NCI-H2171 treated with DMSO at 0.1 percent for 48 hours (cell line): ENCODE measurements at regions not wholly inside any gene's neighbourhood (a gene's known extent, or its start where the extent isn't known, plus 50 kb on each side); places are given as distances from the start of the nearest gene placed in this dataset.
A peak's percentile ranks its signal among the peaks of the same experiment; 100 is the strongest.
"Not testable (repeated sequence)": the region's sequence is repeated elsewhere in the genome, so short reads cannot be mapped to it uniquely, and the experiment has no call there.

Experiments
- DNase-seq: peaks from one replicate; lab custom pipeline; 2025; lab: John Stamatoyannopoulos, UW

DNA sequence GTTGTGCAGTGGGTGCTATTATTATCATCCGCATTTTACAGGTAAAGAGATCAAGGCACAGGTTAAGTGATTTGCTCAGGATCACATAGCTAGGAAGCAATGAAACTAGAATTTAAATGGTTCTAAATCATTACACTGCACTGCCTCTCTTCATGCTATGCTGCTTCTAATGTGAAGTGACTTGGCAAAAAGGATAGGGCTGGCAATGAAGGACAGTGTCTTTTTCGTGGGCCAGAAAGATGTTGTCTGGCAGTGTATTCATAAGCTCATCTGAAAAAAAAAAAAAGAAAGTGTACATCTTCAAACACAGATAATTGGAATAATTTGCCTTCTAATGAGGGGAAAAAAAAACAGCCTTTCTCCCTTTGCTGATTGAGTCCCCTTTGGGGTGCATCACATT is 132.2 kb upstream of the FUNDC1 start:
- no peak for DNase-seq

- no peak for DNase-seq
Observed at GRCh38 chrX:44669626-44670025, 127.0 kb upstream of the FUNDC1 start.

DNA sequence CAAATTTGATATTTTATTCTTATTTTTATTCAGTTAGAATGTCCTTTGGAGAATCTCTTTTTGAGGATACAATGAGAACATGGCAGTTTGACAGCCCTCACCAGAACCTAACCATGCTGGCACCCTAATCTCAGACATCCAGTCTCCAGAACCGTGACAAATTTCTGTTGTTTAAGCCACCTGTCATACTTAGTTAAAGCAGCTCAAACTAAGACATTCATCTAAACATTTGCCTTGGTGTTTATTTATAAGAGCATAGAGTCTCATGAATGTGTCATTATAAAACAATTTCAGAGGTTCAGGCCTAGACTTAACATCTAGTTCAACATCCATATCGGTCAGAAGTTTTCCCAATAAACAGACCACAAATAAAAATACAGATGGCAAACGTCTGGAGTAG is 125.1 kb upstream of the FUNDC1 start:
- no peak for DNase-seq

- DNase-seq = not testable (repeated sequence)
Observed at GRCh38 chrX:44657718-44658246, 115.1 kb upstream of the FUNDC1 start.

DNA sequence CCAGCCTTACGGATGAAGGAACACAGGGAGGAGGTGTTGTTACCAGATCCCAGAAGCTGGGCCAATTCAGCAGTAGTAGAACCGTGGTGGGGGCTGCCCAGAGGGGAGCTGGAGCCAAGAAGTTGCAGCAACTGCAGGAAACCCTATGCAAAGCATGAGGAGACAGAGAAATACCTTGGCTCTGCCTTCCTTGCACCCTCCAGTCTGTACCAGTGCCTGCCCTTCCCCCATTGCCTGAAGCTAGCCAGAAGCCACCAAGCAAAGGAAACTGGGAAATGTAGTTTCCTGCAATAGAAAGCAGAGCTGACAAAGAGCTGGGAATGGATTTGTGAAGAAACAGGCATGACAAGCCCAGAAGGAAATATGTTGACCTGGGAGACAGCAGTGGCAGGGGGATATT is 108.7 kb upstream of the FUNDC1 start:
- peak; percentile 33 for DNase-seq

DNA sequence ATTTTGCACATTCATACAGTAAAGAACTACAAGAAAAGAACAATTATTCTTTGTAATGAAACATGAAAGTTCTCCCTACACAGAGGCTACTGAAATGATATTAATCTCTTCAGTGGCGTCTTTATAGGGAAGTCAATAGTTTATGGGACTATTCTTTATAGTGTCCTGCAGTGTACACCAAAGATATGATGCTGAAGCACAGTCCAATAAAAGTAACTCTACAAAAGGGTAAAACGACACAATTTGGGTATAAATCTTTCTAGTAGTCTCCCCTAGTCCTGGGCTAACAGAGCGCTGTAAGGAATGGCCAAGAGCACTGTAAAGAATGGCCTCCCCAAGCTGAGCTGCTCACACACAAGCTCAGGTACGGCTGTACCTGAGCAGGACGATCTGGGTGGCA is 101.1 kb upstream of the FUNDC1 start:
- DNase-seq = no peak

DNA sequence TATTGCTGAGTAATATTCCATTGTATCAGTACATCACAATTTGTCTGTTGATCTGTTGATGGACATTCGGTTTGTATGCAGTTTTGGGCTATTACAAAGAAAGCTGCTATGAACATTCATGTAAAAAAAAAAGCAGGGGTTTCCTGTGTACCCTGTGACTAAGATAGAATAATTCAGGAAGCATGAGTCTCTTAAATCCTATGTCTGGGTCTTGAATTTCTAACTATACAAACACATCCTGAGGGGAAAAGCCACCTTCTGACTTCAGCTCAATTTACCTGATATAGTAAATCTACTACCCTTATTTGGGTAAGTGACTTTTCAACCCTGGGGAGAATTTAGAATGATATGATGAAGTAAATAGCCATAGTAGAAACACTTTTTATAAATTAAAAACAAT is 94.6 kb upstream of the FUNDC1 start:
- no peak for DNase-seq

GRCh38 chrX:44621078-44621477 is 78.4 kb upstream of the FUNDC1 start:
- no peak for DNase-seq

- DNase-seq = no peak
Observed at GRCh38 chrX:44619039-44619438, 76.4 kb upstream of the FUNDC1 start.

DNA sequence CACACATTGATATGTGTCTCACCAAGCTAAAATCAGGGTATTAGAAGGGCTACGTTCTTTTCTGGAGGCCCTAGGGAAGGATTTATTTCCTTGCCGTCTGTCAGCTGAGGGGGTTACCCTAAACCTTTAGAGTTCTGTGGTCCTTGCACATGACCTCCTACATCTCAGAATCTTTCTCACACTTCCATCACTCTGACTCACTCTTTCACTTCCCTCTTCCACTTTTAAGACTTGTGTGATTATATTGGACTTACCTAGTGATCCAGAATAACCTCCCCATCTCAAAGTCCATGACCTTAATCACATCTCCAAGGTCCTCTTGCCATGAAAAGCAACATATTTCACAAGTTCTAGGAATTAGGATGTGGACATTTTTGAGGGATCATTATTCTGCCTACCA is 53.6 kb upstream of the FUNDC1 start:
- peak; percentile 87 for DNase-seq
